ENCODE measurements at regions not wholly inside any gene's neighbourhood (a gene's known extent, or its start where the extent isn't known, plus 50 kb on each side); places are given as distances from the start of the nearest gene placed in this dataset.
"Not testable (repeated sequence)": the region's sequence is repeated elsewhere in the genome, so short reads cannot be mapped to it uniquely, and the experiment has no call there.

GRCh38 chr7:112692333-112692732 is 97.9 kb downstream of the TMEM168 start:
- Histone ChIP-seq H3K79me2 (replicated peaks; ENCODE audit: insufficient read depth, low read length) (no peaks in the 10 kb centered on the region), H3K4me2 (ENCODE audit: low read length) (no peak overlapping the region), H3K4me3 (ENCODE audit: low read length) (no peak overlapping the region), H2AFZ (ENCODE audit: low read depth, low read length) (no peak overlapping the region), H3K9me2 (ENCODE audit: insufficient read depth, low read length) (no peaks in the 10 kb centered on the region), H3K27me3 (ENCODE audit: insufficient read depth, low read depth, low read length) (no peaks in the 10 kb centered on the region), H3K9ac (ENCODE audit: low read length) (no peak overlapping the region), H3K36me3 (ENCODE audit: insufficient read depth, low read length) (no peaks in the 10 kb centered on the region), H4K20me1 (ENCODE audit: insufficient read depth) (no peaks in the 10 kb centered on the region), H3F3A (ENCODE audit: insufficient read depth, low read length, poor library complexity, severe bottlenecking) (no peaks in the 10 kb centered on the region), H3K27ac (ENCODE audit: low read length) (no peak overlapping the region), H3K9me3 (ENCODE audit: low read length) (no peaks in the 10 kb centered on the region)
- TF ChIP-seq SMC3 (conservative IDR thresholded peaks at IDR 0.05; ENCODE audit: poor library complexity) (no peak), EP300 (conservative IDR thresholded peaks at IDR 0.05; ENCODE audit: poor library complexity, severe bottlenecking) (no peak), RAD21 (conservative IDR thresholded peaks at IDR 0.05) (no peak), EZH2 (IDR thresholded peaks at IDR 0.05; ENCODE audit: borderline replicate concordance, insufficient read depth, low read length, poor library complexity, severe bottlenecking) (no peak), POLR2AphosphoS5 (IDR thresholded peaks at IDR 0.05) (no peak), CTCF (IDR thresholded peaks at IDR 0.05; ENCODE audit: poor library complexity, severe bottlenecking) (no peak), TAF1 (IDR thresholded peaks at IDR 0.05; ENCODE audit: low read depth) (no peak), MXI1 (conservative IDR thresholded peaks at IDR 0.05; ENCODE audit: poor library complexity, severe bottlenecking) (no peak)
- TF ChIP-seq, protein P1, sequence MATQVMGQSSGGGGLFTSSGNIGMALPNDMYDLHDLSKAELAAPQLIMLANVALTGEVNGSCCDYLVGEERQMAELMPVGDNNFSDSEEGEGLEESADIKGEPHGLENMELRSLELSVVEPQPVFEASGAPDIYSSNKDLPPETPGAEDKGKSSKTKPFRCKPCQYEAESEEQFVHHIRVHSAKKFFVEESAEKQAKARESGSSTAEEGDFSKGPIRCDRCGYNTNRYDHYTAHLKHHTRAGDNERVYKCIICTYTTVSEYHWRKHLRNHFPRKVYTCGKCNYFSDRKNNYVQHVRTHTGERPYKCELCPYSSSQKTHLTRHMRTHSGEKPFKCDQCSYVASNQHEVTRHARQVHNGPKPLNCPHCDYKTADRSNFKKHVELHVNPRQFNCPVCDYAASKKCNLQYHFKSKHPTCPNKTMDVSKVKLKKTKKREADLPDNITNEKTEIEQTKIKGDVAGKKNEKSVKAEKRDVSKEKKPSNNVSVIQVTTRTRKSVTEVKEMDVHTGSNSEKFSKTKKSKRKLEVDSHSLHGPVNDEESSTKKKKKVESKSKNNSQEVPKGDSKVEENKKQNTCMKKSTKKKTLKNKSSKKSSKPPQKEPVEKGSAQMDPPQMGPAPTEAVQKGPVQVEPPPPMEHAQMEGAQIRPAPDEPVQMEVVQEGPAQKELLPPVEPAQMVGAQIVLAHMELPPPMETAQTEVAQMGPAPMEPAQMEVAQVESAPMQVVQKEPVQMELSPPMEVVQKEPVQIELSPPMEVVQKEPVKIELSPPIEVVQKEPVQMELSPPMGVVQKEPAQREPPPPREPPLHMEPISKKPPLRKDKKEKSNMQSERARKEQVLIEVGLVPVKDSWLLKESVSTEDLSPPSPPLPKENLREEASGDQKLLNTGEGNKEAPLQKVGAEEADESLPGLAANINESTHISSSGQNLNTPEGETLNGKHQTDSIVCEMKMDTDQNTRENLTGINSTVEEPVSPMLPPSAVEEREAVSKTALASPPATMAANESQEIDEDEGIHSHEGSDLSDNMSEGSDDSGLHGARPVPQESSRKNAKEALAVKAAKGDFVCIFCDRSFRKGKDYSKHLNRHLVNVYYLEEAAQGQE (IDR thresholded peaks at IDR 0.05; ENCODE audit: borderline replicate concordance) = no peak

DNA sequence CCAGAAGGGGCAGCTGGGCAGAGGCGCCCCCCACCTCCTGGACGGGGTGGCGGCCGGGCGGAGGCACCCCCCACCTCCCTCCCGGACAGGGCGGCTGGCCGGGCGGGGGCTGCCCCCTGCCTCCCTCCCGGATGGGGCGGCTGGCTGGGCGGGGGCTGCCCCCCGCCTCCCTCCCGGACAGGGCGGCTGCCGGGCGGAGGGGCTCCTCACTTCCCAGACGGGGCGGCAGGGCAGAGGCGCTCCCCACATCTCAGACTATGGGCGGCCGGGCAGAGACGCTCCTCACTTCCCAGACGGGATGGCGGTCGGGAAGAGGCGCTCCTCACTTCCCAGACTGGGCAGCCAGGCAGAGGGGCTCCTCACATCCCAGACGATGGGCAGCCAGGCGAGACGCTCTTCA is 93.0 kb downstream of the TMEM168 start:
- not testable (repeated sequence) for H3F3A ChIP-seq (ENCODE audit: insufficient read depth, low read length, poor library complexity, severe bottlenecking); H3K36me3 ChIP-seq (ENCODE audit: insufficient read depth, low read length); H3K27ac ChIP-seq (ENCODE audit: low read length)

More for the DNA sequence above, 93.0 kb downstream of the TMEM168 start:
- not testable (repeated sequence) for H3K9me2 ChIP-seq (ENCODE audit: insufficient read depth, low read length); H4K20me1 ChIP-seq (ENCODE audit: insufficient read depth); H2AFZ ChIP-seq (ENCODE audit: low read depth, low read length); H3K9me3 ChIP-seq (ENCODE audit: low read length); H3K79me2 ChIP-seq (replicated peaks; ENCODE audit: insufficient read depth, low read length); H3K4me3 ChIP-seq (ENCODE audit: low read length); H3K4me2 ChIP-seq (ENCODE audit: low read length); H3K27me3 ChIP-seq (ENCODE audit: insufficient read depth, low read depth, low read length); H3K9ac ChIP-seq (ENCODE audit: low read length)
